T1000 (cell line): ENCODE measurements at regions not wholly inside any gene's neighbourhood (a gene's known extent, or its start where the extent isn't known, plus 50 kb on each side); places are given as distances from the start of the nearest gene placed in this dataset.

ENCODE experiments used
- DNase-seq: peaks from one replicate; lab custom pipeline; 2025; ENCODE audit warnings: mixed read lengths; lab: John Stamatoyannopoulos, UW

GRCh38 chr22:48352086-48352911, 1475.4 kb downstream of the BRD1 start:
- DNase-seq, result no peak

DNA sequence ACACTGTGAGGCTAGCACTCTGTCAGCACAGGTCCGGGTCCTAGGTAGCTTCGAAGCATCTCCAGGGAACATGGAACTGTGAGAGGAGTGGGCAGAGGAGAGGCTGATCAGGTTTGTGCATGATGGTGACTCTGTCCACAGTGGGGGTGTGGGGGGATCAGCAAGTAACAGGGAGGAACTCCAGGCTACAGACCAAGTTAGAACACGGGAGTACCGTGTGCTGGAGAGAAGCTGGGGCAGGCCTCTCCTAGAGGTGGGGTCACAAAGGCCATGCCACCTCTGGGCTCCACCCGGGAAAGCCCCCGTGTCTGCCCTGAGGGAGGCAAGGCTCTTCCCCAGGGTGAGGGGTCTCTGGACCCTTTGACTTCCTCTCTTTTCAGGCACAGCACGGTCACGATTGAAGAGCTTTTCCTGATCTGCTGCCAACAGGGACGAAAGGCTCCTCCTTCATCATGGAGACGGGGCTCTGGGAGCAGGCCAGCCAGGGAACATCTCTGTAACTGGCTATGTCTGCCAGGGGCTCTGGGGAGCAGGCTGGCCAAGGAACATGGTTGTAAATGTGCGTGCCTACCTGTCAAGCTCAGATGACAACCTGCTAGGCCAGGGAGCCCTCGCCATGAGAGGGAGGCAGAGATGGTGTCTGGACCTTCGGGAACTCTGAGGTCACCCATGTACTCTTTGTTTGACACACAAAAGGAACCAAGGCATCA, 1476.1 kb downstream of the BRD1 start:
- DNase-seq, result no peak

DNA sequence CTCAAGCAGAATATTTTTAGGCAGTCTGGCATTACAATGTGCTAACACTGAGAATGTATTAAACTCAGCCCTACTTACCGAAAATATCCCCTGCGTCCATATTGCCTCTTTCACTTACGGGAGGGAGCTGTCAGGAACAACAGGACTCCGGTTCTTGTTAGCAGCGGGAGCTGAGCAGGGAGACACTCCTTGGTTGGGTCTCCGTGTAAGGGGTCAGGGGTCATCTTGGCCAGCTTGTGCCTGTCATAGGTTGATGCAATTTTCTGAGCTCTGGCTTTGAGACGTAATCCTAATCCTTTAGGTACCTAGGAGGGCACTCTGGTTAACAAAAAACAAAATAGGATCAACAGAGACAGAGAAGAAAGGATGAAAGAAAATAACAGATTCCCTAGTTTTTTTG, 1477.2 kb downstream of the BRD1 start:
- DNase-seq, result no peak

DNA sequence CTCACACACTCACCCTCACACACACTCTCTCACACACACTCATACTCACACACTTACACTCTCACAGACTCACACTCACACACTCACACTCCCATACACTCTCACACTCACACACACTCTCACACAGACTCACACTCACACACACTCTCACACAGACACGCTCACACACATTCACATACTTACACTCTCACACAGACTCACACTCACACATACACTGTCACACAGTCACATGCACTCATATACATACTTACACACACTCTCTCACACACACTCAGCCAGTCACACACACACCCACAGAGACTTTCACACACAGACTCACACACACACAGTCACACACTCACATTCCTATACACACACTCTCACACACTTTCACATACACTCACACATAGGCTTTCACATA, 1478.8 kb downstream of the BRD1 start:
- DNase-seq, result no peak

- DNase-seq, result no peak
Measured at GRCh38 chr22:48347311-48347710, 1480.4 kb downstream of the BRD1 start.

- DNase-seq, result no peak
Measured at GRCh38 chr22:48346911-48347310, 1480.8 kb downstream of the BRD1 start.

GRCh38 chr22:48346311-48346710, 1481.4 kb downstream of the BRD1 start:
- DNase-seq, result no peak

DNA sequence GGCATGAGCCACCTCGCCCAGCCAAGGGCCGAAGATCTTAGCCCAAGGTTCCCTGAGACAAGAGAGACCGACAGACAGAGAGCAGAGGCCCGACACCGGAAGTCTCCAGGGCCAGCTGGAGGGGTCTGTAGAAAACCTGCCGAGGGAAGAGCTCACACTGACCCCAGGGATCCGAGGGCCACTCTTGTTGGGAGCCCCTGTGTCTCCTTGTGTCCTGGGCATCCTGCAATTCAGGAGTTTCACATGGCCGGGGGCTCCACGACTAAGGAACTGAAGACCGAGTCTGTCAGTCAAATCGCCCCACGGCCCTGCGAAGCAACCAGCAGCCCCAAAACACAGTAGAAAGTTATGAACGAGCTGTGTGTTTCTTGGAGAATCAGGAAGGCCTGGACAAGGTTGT, 1482.0 kb downstream of the BRD1 start:
- no peak for DNase-seq

- no peak for DNase-seq
Measured at GRCh38 chr22:48343461-48343860, 1484.2 kb downstream of the BRD1 start.

GRCh38 chr22:48342732-48343131, 1484.9 kb downstream of the BRD1 start:
- DNase-seq, result no peak

DNA sequence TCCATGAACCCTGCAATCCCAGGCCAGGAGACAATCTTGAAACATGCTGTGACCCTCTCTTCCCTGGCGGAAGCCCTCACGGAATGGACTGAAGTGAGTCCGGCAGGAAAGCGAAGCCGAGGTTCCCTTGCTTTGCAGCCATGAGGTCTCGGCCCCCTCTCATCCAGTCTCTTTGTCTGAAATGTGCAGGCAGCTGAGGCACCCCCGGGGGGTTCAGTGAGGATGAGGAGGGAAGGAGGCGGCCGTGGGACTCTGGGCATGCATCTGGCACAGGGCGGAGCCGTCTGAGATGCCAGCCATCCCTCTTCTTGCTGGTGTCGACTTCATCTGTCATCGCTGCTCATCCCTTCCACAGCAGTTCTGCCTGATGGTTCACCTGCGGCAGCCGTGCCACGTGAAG, 1485.7 kb downstream of the BRD1 start:
- no peak for DNase-seq

DNA sequence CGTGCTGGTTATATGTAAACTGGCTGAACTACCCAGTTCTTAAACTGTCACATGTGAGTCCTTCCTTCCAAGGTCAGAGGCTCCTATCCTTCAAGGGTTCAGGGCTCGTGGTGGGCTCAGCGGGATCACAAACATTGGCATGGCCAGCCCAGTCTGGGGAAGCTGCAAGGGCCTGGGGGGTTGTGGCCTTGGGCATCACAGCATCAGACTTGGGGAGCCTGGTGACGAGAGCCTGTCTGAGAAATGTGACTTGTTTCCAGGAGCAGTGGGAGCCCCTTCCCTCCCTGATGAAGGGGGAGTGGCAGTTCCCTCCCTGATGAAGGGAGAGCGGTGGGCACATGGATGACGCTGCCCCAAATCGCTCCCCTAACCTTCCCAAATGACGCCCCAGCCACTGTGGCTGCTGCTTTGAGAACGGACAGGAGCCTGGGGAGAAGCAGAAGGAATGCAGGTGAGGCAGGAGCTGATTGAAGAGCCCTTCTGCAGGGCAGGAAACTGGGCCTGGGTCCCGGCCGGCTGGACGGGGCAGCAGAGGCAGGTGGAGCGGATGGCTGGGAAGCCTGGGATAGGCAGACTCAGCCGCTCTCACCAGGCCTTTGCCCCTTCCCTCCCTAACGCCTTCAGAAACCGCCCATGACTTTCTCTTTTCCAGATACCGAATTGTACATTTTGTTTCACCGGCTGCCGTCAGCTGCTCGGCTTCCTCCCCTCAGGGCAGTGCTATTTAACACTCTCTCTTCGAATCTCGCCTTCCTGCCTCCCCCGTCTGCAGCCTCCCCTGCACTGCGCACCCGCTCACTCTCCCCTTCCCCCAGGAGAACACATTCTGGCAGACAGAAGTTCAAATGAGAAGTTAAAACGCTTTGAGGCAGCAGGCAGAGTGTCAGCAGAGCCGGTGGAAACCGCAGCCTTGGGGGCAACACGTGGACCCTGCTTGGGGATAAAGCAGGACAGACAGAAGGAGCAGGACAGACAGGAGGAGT, 1486.7 kb downstream of the BRD1 start:
- no peak for DNase-seq

- no peak for DNase-seq
Measured at GRCh38 chr22:48340191-48340590, 1487.5 kb downstream of the BRD1 start.

DNA sequence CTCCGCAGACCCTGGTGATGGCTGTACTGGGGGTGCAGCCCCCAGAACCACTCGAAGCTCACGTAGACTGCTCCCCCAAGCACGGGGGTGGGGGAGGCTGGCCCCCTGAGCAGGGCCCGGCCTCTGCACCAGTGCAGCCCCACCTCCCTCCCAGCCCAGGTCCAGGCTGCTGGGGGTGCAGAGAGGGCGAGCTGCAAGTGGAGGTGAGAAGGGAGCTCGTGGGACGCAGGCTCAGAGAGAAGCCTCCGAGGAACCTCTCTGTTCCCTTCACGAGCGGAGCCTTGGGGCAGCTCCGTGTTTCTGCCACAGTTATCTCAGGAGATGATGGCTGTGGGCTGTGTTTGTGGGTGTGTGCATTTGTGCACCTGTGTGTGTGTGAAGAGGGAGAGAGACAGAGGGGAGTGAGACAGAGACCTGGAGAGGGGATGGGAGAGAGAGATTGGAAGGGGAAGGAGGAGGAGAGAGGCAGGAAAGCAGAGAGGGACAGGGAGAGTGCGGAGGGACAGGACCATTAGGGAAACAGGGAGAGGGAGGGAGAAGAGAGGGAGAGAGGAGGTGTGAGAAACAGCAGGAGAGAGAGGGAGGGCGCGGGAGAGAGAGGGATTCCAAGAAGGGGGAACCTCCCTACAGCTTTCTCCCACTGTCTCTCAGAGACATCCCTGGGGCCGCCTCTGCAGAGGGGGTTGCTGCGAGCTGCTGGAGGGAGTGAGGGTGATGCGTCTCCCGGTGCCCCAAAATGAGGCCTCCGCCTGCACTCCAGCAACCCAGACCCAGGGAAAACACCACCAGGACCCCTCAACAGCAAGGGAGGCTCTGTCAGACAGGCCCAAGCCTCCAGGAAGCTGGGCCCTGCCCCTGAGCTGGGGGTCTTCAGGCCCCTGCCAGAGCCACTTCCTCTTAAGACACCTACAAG, 1488.6 kb downstream of the BRD1 start:
- DNase-seq, result no peak

GRCh38 chr22:48337957-48338792, 1489.5 kb downstream of the BRD1 start:
- DNase-seq, result no peak

- DNase-seq, result no peak
Measured at GRCh38 chr22:48336339-48337060, 1491.2 kb downstream of the BRD1 start.

- DNase-seq, result no peak
Measured at GRCh38 chr22:48335442-48336139, 1492.1 kb downstream of the BRD1 start.

DNA sequence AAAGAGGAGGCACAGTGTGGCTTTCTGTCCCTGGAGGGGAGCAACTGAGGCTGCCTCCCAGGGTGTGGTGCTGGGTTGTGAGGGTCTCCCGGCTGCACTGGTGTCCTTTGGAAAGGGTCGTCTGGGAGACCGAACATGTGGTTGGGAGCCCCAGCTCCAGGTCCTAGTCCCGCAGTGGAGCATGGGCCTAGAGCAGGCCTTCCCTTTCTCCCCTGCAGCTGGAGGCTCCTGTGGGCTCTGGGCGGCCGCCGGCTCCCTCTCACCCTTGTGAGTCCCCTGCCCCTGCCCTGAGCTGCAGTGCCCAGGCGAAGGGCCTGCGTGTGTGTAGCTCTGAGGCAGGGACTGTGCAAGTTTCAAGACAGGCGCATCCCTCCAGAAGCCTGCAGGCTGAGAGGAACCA, 1492.7 kb downstream of the BRD1 start:
- no peak for DNase-seq
